AG09309 (cell line): ENCODE measurements at regions not wholly inside any gene's neighbourhood (a gene's known extent, or its start where the extent isn't known, plus 50 kb on each side); places are given as distances from the start of the nearest gene placed in this dataset.

Experiments used
- DNase-seq: peaks from one replicate; pipeline ENCODE4 v3.0.0-alpha.2; 2010; ENCODE audit warnings: low read depth
- H3K4me3 ChIP-seq: 2 replicates; pipeline ENCODE4 v1.5.1; 2011; ENCODE audit warnings: mild to moderate bottlenecking, low read depth, low read length, moderate library complexity; ENCODE audit not compliant: control insufficient read depth
- CTCF ChIP-seq: IDR thresholded peaks from 2 replicates; pipeline ENCODE4 v1.5.1; 2011; ENCODE audit warnings: mild to moderate bottlenecking, low read depth, low read length, inconsistent platforms; ENCODE audit not compliant: insufficient read depth, control insufficient read depth; ENCODE audit errors: missing control alignments

GRCh38 chr6:19660123-19660910 lies 176.9 kb upstream of the ID4 start:
- no peak for TF ChIP-seq CTCF
- DNase-seq, result no peak
- no peak overlapping the region for H3K4me3 ChIP-seq

GRCh38 chr6:19662911-19663310 lies 174.3 kb upstream of the ID4 start:
- no peak for DNase-seq
- no peak overlapping the region for H3K4me3 ChIP-seq
- TF ChIP-seq CTCF, result no peak

- no peak overlapping the region for H3K4me3 ChIP-seq
- no peak for TF ChIP-seq CTCF
- DNase-seq, result no peak
Measured at GRCh38 chr6:19663479-19663878, 173.7 kb upstream of the ID4 start.

- TF ChIP-seq CTCF, result no peak
- DNase-seq, result no peak
- H3K4me3 ChIP-seq, result no peak overlapping the region
Measured at GRCh38 chr6:19664050-19664449, 173.1 kb upstream of the ID4 start.

GRCh38 chr6:19664878-19665612 lies 172.1 kb upstream of the ID4 start:
- no peak for DNase-seq
- TF ChIP-seq CTCF, result no peak
- H3K4me3 ChIP-seq, result no peak overlapping the region

- TF ChIP-seq CTCF, result no peak
- DNase-seq, result no peak
- no peak overlapping the region for H3K4me3 ChIP-seq
Measured at GRCh38 chr6:19665613-19665909, 171.6 kb upstream of the ID4 start.

GRCh38 chr6:19668710-19669109 lies 168.5 kb upstream of the ID4 start:
- no peak overlapping the region for H3K4me3 ChIP-seq
- peak; percentile 48 for DNase-seq
- TF ChIP-seq CTCF, result no peak
